Endothelial cell of umbilical vein (primary cell): ENCODE measurements at regions not wholly inside any gene's neighbourhood (a gene's known extent, or its start where the extent isn't known, plus 50 kb on each side); places are given as distances from the start of the nearest gene placed in this dataset.
A peak's percentile ranks its signal among the peaks of the same experiment; 100 is the strongest.

Source experiments
- BruUV-seq: library from RNA; stranded (reverse); fragments of 400-500 nt; replicated peaks from 2 replicates; lab custom pipeline; 2021; lab: Mats Ljungman, UMichigan
- CTCF ChIA-PET: fragments of 300-600, 350-600 bp; sonication (Branson Sonifier 250); formaldehyde crosslinking; loops from one replicate; lab custom pipeline; 2021; ENCODE audit warnings: antibody characterized with exemption, inconsistent platforms; lab: Charles Lee
- POLR2A ChIA-PET: fragments of 300-600, 350-600 bp; sonication (Branson Sonifier 250); formaldehyde crosslinking; loops from one replicate; lab custom pipeline; 2021; ENCODE audit warnings: antibody characterized with exemption, inconsistent platforms; lab: Charles Lee
- DNase-seq: peaks from one replicate; pipeline ENCODE4 v3.0.0-alpha.2; 2011; ENCODE audit warnings: low read depth, low spot score
- FAIRE-seq: peaks from 2 replicates; lab custom pipeline; 2011; peaks lifted over from hg19 to GRCh38; lab: Jason Lieb, UNC
- H2AFZ ChIP-seq: 2 replicates; pipeline ENCODE4 v1.6.0; 2012; ENCODE audit warnings: low read depth, low read length, control low read depth, inconsistent platforms
- H3K27ac ChIP-seq: 2 replicates; pipeline ENCODE4 v1.5.1; 2011; ENCODE audit warnings: low read depth, mild to moderate bottlenecking, control low read depth, low read length, moderate library complexity; ENCODE audit not compliant: insufficient read depth
- H3K27me3 ChIP-seq, 2 experiments: 2 replicates each; pipeline versions ENCODE4 v1.6.0 to v1.6.1; 2011; ENCODE audit warnings: low read length in 2 of 2, mixed read lengths in 1 of 2; ENCODE audit not compliant: control insufficient read depth in 2 of 2, insufficient read depth in 2 of 2
- H3K36me3 ChIP-seq, 2 experiments: 2 replicates in 1 of 2; 3 replicates in 1 of 2; pipeline ENCODE4 v1.5.1; 2011; ENCODE audit warnings: low read length in 2 of 2, mild to moderate bottlenecking in 1 of 2, moderate library complexity in 1 of 2; ENCODE audit not compliant: control insufficient read depth in 2 of 2, insufficient read depth in 2 of 2; ENCODE audit errors: extremely low read depth in 1 of 2
- H3K4me1 ChIP-seq: 3 replicates; pipeline ENCODE4 v1.5.1; 2011; ENCODE audit warnings: mild to moderate bottlenecking, low read length; ENCODE audit not compliant: control insufficient read depth, insufficient read depth; ENCODE audit errors: extremely low read depth
- H3K4me2 ChIP-seq: 2 replicates; pipeline ENCODE4 v1.6.1; 2011; ENCODE audit warnings: low read length, control low read depth, mixed read lengths; ENCODE audit not compliant: insufficient read depth
- H3K4me3 ChIP-seq, 3 experiments: fragments of 200-600 bp in 1 of 3; sonication (generic), shearing (Covaris generic) in 1 of 3; replicated peaks in 1 of 3; 2 replicates each; pipeline ENCODE4 v1.5.1; 2011 to 2016; ENCODE audit warnings: control low read depth in 3 of 3, low read length in 3 of 3, mild to moderate bottlenecking in 2 of 3, inconsistent platforms in 1 of 3, low read depth in 1 of 3, moderate library complexity in 1 of 3; ENCODE audit not compliant: insufficient read depth in 1 of 3
- H3K79me2 ChIP-seq: 2 replicates; pipeline ENCODE4 v1.6.0; 2012; ENCODE audit warnings: low read length, inconsistent platforms; ENCODE audit not compliant: control insufficient read depth, insufficient read depth
- H3K9ac ChIP-seq: replicated peaks from 2 replicates; pipeline ENCODE3; 2011; ENCODE audit warnings: low read length, control low read depth; ENCODE audit not compliant: insufficient read depth; ENCODE audit errors: extremely low read depth
- H3K9me1 ChIP-seq: replicated peaks from 3 replicates; pipeline ENCODE4 v1.6.0; 2011; ENCODE audit warnings: mild to moderate bottlenecking, low read length; ENCODE audit not compliant: control insufficient read depth, insufficient read depth; ENCODE audit errors: extremely low read depth
- H3K9me3 ChIP-seq: replicated peaks from 2 replicates; pipeline ENCODE4 v1.5.1; 2012; ENCODE audit warnings: low read length, inconsistent platforms; ENCODE audit not compliant: control insufficient read depth, insufficient read depth
- H4K20me1 ChIP-seq: replicated peaks from 2 replicates; pipeline ENCODE3; 2011; ENCODE audit warnings: mild to moderate bottlenecking, low read length; ENCODE audit not compliant: control insufficient read depth, insufficient read depth; ENCODE audit errors: extremely low read depth
- CTCF ChIP-seq, 2 donors: IDR thresholded peaks; 1 replicate in 1 of 2; 2 replicates in 1 of 2; pipeline ENCODE4 v1.5.1; 2011; ENCODE audit warnings: low read length in 2 of 2, mild to moderate bottlenecking in 2 of 2, moderate library complexity in 2 of 2, control low read depth in 1 of 2, inconsistent platforms in 1 of 2, low read depth in 1 of 2; ENCODE audit not compliant: insufficient read depth in 1 of 2; ENCODE audit errors: extremely low read depth in 1 of 2
- EZH2 ChIP-seq: IDR thresholded peaks from 2 replicates; pipeline ENCODE4 v1.6.1; 2012; ENCODE audit warnings: borderline replicate concordance, low read depth, mild to moderate bottlenecking, moderate library complexity, low read length, inconsistent platforms; ENCODE audit not compliant: severe bottlenecking
- FOS ChIP-seq: IDR thresholded peaks from 2 replicates; pipeline ENCODE4 v1.6.1; 2011; ENCODE audit warnings: mild to moderate bottlenecking, low read length, moderate library complexity, borderline replicate concordance; ENCODE audit not compliant: insufficient read depth
- GATA2 ChIP-seq: IDR thresholded peaks from 2 replicates; pipeline ENCODE4 v1.7.0; 2011; ENCODE audit warnings: low read depth, mild to moderate bottlenecking, moderate library complexity, mixed read lengths, low read length; ENCODE audit not compliant: insufficient read length, insufficient read depth
- JUN ChIP-seq: IDR thresholded peaks from 2 replicates; pipeline ENCODE4 v1.6.1; 2011; ENCODE audit warnings: borderline replicate concordance, low read depth; ENCODE audit not compliant: insufficient read length, insufficient read depth
- MAX ChIP-seq: IDR thresholded peaks from 2 replicates; pipeline ENCODE4 v1.6.1; 2011; ENCODE audit not compliant: insufficient read depth, insufficient read length
- MYC ChIP-seq: IDR thresholded peaks from one replicate; pipeline ENCODE4 v1.6.1; 2011; ENCODE audit warnings: mild to moderate bottlenecking, low read depth, low read length
- POLR2A ChIP-seq: IDR thresholded peaks from 2 replicates; pipeline ENCODE4 v1.6.1; 2012; ENCODE audit warnings: low read depth, mild to moderate bottlenecking, control low read depth, low read length
- POLR2AphosphoS5 ChIP-seq: IDR thresholded peaks from 2 replicates; pipeline ENCODE4 v1.6.1; 2012; ENCODE audit warnings: low read depth, mild to moderate bottlenecking, control low read depth, low read length, moderate library complexity; ENCODE audit not compliant: insufficient read depth
- dilution Hi-C: fragments of 300-500 bp; cut with MboI; formaldehyde crosslinking; loops from one replicate; pipeline ENCODE4 v1.15.0; 2019; ENCODE audit warnings: low sequenced_read_pairs; ENCODE audit not compliant: extremely low pct_ligation_motif_present
- intact Hi-C: fragments of 100-400 bp; cut with micrococcal nuclease; formaldehyde crosslinking; loops from one replicate; pipeline ENCODE4 v1.10.0; 2022

GRCh38 chr11:100546714-100547113 is 140.4 kb upstream of the ARHGAP42 start:
- no peaks in the 10 kb centered on the region for H3K4me1 ChIP-seq
- ChIA-PET CTCF (no interaction called here), POLR2A (no interaction called here)
- intact Hi-C loops (no loop called here), dilution Hi-C loops (no loop called here)
- no peaks in the 10 kb centered on the region for H4K20me1 ChIP-seq
- no peak overlapping the region for H3K4me2 ChIP-seq
- H3K9ac ChIP-seq: no peak overlapping the region
- H3K4me3 ChIP-seq: no peak overlapping the region
- FAIRE-seq (no peak), DNase-seq (peak; percentile 12)
- H3K27ac ChIP-seq: no peak overlapping the region
- no peak for TF ChIP-seq MAX
- H3K79me2 ChIP-seq: no peaks in the 10 kb centered on the region
- no peaks in the 10 kb centered on the region for H3K9me3 ChIP-seq
- H3K36me3 ChIP-seq: no peaks in the 10 kb centered on the region
- no peaks in the 10 kb centered on the region for H3K9me1 ChIP-seq
- H2AFZ ChIP-seq: no peak overlapping the region
- BruUV-seq: no TSS peak
- peaks cover 0 to 2% of the 10 kb centered on the region in 2 experiments for H3K27me3 ChIP-seq

- ChIA-PET CTCF (no interaction called here), POLR2A (no interaction called here)
- Histone ChIP-seq H4K20me1 (no peaks in the 10 kb centered on the region), H3K27ac (no peak overlapping the region), H3K4me1 (no peaks in the 10 kb centered on the region), H3K9me1 (no peaks in the 10 kb centered on the region), H3K36me3 (no peaks in the 10 kb centered on the region), H3K79me2 (no peaks in the 10 kb centered on the region), H3K4me2 (no peak overlapping the region), H3K9ac (no peak overlapping the region), H3K9me3 (no peaks in the 10 kb centered on the region), H3K27me3 (peaks cover 0 to 2% of the 10 kb centered on the region in 2 experiments), H3K4me3 (no peak overlapping the region), H2AFZ (no peak overlapping the region)
- dilution Hi-C loops (no loop called here), intact Hi-C loops (no loop called here)
- TF ChIP-seq FOS (no peak), JUN (no peak), POLR2AphosphoS5 (no peak), EZH2 (no peak), POLR2A (no peak), GATA2 (no peak), MYC (no peak), MAX (no peak), CTCF (IDR thresholded peaks at IDR 0.05; ENCODE audit: extremely low read depth in 1 of 2, insufficient read depth in 1 of 2, low read depth in 1 of 2, low read length in 2 of 2) (no peak)
- BruUV-seq: no TSS peak
- FAIRE-seq (no peak), DNase-seq (no peak)
Observed at GRCh38 chr11:100550298-100550697, 136.8 kb upstream of the ARHGAP42 start.
